HL-60 (cell line): ENCODE measurements at regions not wholly inside any gene's neighbourhood (a gene's known extent, or its start where the extent isn't known, plus 50 kb on each side); places are given as distances from the start of the nearest gene placed in this dataset.

ENCODE experiments used
- GABPA ChIP-seq: IDR thresholded peaks from 2 replicates; pipeline ENCODE4 v1.6.1; 2012; ENCODE audit warnings: low read depth
- POLR2AphosphoS5 ChIP-seq: IDR thresholded peaks from 2 replicates; pipeline ENCODE4 v1.6.1; 2012; ENCODE audit warnings: low read depth
- TF ChIP-seq, protein P1 (sequence below): IDR thresholded peaks from one replicate; pipeline ENCODE4 v1.5.1; 2011; ENCODE audit warnings: low read length, control low read depth, inconsistent platforms; ENCODE audit not compliant: insufficient read depth

DNA sequence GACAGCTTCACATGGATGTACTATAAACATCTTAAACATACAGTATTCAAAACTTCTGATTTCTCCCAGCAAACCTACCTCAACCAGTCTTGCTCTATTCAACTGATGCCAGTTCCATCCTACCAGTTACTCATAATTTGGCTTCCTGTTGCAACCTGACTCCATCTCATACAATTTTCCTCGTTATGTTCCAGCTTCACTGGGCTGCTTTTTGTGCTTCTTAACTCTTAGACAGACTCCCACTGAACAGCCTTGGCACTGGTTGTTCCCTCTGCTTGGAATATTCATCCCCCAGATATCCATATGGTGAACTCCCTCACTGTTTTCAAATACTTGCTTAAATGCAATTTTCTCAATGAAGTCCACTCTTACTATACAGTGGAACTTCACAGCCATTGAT lies 249.2 kb downstream of the AEBP2 start:
- no peak for TF ChIP-seq POLR2AphosphoS5
- no peak for TF ChIP-seq GABPA
- TF ChIP-seq, protein P1, sequence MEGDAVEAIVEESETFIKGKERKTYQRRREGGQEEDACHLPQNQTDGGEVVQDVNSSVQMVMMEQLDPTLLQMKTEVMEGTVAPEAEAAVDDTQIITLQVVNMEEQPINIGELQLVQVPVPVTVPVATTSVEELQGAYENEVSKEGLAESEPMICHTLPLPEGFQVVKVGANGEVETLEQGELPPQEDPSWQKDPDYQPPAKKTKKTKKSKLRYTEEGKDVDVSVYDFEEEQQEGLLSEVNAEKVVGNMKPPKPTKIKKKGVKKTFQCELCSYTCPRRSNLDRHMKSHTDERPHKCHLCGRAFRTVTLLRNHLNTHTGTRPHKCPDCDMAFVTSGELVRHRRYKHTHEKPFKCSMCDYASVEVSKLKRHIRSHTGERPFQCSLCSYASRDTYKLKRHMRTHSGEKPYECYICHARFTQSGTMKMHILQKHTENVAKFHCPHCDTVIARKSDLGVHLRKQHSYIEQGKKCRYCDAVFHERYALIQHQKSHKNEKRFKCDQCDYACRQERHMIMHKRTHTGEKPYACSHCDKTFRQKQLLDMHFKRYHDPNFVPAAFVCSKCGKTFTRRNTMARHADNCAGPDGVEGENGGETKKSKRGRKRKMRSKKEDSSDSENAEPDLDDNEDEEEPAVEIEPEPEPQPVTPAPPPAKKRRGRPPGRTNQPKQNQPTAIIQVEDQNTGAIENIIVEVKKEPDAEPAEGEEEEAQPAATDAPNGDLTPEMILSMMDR = no peak
